GM12878 (cell line): ENCODE measurements at regions not wholly inside any gene's neighbourhood (a gene's known extent, or its start where the extent isn't known, plus 50 kb on each side); places are given as distances from the start of the nearest gene placed in this dataset.

Source experiments
- ATAC-seq: fragments of 200-7000 bp; cut with Tn5 transposase; 3 replicates; pipeline ENCODE4 v1.9.1; 2020; ENCODE audit warnings: mild to moderate bottlenecking, moderate library complexity
- BruUV-seq: library from RNA; stranded (reverse); fragments of 400-500 nt; replicated peaks from 2 replicates; lab custom pipeline; 2021; lab: Mats Ljungman, UMichigan
- CTCF ChIA-PET: fragments of 300-600 bp; sonication (Branson Sonifier 250); formaldehyde crosslinking; extraction: SDS; loops from one replicate; lab custom pipeline; 2021; ENCODE audit warnings: inconsistent platforms; lab: Yijun Ruan, JAX
- POLR2A ChIA-PET: fragments of 350-600 bp; formaldehyde crosslinking; extraction: SDS; loops from one replicate; lab custom pipeline; 2021; ENCODE audit warnings: inconsistent platforms; lab: Charles Lee
- RAD21 ChIA-PET: fragments of 300-600 bp; sonication (Branson Sonifier 250); formaldehyde crosslinking; loops from one replicate; lab custom pipeline; 2023; ENCODE audit warnings: antibody characterized with exemption; ENCODE audit not compliant: unreplicated experiment; lab: Charles Lee
- SMC1A ChIA-PET: fragments of 300-600 bp; sonication (Branson Sonifier 250); formaldehyde crosslinking; loops from one replicate; lab custom pipeline; 2023; ENCODE audit not compliant: unreplicated experiment, uncharacterized antibody; lab: Charles Lee
- DNase-seq: peaks from one replicate; pipeline ENCODE4 v3.0.0-alpha.2; 2011; ENCODE audit warnings: low read depth, low spot score
- FAIRE-seq: peaks from 3 replicates; lab custom pipeline; 2011; peaks lifted over from hg19 to GRCh38; lab: Jason Lieb, UNC
- H2AFZ ChIP-seq: 2 replicates; pipeline ENCODE4 v1.6.0; 2011; ENCODE audit warnings: low read depth, low read length, control low read depth; ENCODE audit not compliant: control insufficient read depth
- H3K27ac ChIP-seq: 2 replicates; pipeline ENCODE4 v1.5.1; 2011; ENCODE audit warnings: control low read depth; ENCODE audit not compliant: control insufficient read depth, insufficient read depth
- H3K27me3 ChIP-seq, 2 experiments: replicated peaks in 1 of 2; 2 replicates each; pipeline versions ENCODE4 v1.6.0 to v1.6.1; 2011; ENCODE audit warnings: low read length in 1 of 2; ENCODE audit not compliant: control insufficient read depth in 2 of 2, insufficient read depth in 2 of 2
- H3K36me3 ChIP-seq, 2 experiments: 2 replicates each; pipeline ENCODE4 v1.5.1; 2011; ENCODE audit warnings: low read length in 1 of 2; ENCODE audit not compliant: control insufficient read depth in 2 of 2, insufficient read depth in 2 of 2
- H3K4me1 ChIP-seq: 2 replicates; pipeline ENCODE4 v1.6.1; 2011; ENCODE audit warnings: mild to moderate bottlenecking, low read length, moderate library complexity, mixed read lengths; ENCODE audit not compliant: control insufficient read depth, insufficient read depth
- H3K4me2 ChIP-seq: 2 replicates; pipeline ENCODE4 v1.6.0; 2011; ENCODE audit warnings: control low read depth; ENCODE audit not compliant: control insufficient read depth, insufficient read depth
- H3K4me3 ChIP-seq: fragments of 200-600 bp; sonication (generic); 2 replicates; pipeline ENCODE4 v1.5.1; 2016
- H3K79me2 ChIP-seq: 2 replicates; pipeline ENCODE4 v1.6.0; 2011; ENCODE audit warnings: low read length; ENCODE audit not compliant: control insufficient read depth, insufficient read depth
- H3K9ac ChIP-seq: 2 replicates; pipeline ENCODE4 v1.8.0; 2011; ENCODE audit warnings: low read length, control low read depth, mixed read lengths; ENCODE audit not compliant: control insufficient read depth, insufficient read depth
- H3K9me3 ChIP-seq: replicated peaks from 3 replicates; pipeline ENCODE4 v1.5.1; 2011; ENCODE audit warnings: mild to moderate bottlenecking, low read length; ENCODE audit not compliant: control insufficient read depth, insufficient read depth
- H4K20me1 ChIP-seq: 2 replicates; pipeline ENCODE4 v1.6.0; 2011; ENCODE audit not compliant: control insufficient read depth, insufficient read depth
- ATF3 ChIP-seq: IDR thresholded peaks from 2 replicates; pipeline ENCODE4 v1.6.1; 2011; ENCODE audit warnings: low read depth, mild to moderate bottlenecking, low read length, moderate library complexity, borderline replicate concordance; ENCODE audit errors: extremely low read depth
- ATF7 ChIP-seq: fragments of 450-650 bp; IDR thresholded peaks from 2 replicates; pipeline ENCODE4 v1.6.1; 2016; ENCODE audit warnings: low read depth, mild to moderate bottlenecking
- BHLHE40 ChIP-seq, 2 experiments: fragments of 450-650 bp in 1 of 2; IDR thresholded peaks; 2 replicates each; pipeline ENCODE4 v1.6.1; 2011 to 2017; ENCODE audit warnings: low read depth in 2 of 2, borderline replicate concordance in 1 of 2, improper control_type of control experiment in 1 of 2, low read length in 1 of 2, mild to moderate bottlenecking in 1 of 2
- CBFB ChIP-seq: IDR thresholded peaks from 2 replicates; pipeline ENCODE4 v1.6.1; 2016; ENCODE audit warnings: antibody characterized with exemption, low read depth
- CHD2 ChIP-seq: IDR thresholded peaks from 2 replicates; pipeline ENCODE4 v1.6.1; 2011; ENCODE audit warnings: low read depth, low read length, improper control_type of control experiment, borderline replicate concordance
- CHD4 ChIP-seq: fragments of 200-600 bp; sonication (generic); IDR thresholded peaks from 2 replicates; pipeline ENCODE4 v1.6.1; 2016; ENCODE audit warnings: mild to moderate bottlenecking
- ESRRA ChIP-seq: IDR thresholded peaks from 2 replicates; pipeline ENCODE4 v1.6.1; 2012; ENCODE audit warnings: mild to moderate bottlenecking, low read length, improper control_type of control experiment
- HDAC2 ChIP-seq: fragments of 200-600 bp; sonication (generic); IDR thresholded peaks from 2 replicates; pipeline ENCODE4 v1.6.1; 2017
- IKZF2 ChIP-seq, 2 experiments: fragments of 450-650 bp; IDR thresholded peaks; 2 replicates each; pipeline ENCODE4 v1.6.1; 2017; ENCODE audit warnings: mild to moderate bottlenecking in 2 of 2, moderate library complexity in 2 of 2
- IRF5 ChIP-seq: fragments of 450-650 bp; IDR thresholded peaks from 2 replicates; pipeline ENCODE4 v1.6.1; 2017; ENCODE audit warnings: borderline replicate concordance
- NFYA ChIP-seq: IDR thresholded peaks from 2 replicates; pipeline ENCODE4 v1.6.1; 2011; ENCODE audit warnings: low read depth, mild to moderate bottlenecking, low read length, improper control_type of control experiment, borderline replicate concordance
- PRDM15 ChIP-seq: fragments of 450-650 bp; formaldehyde crosslinking; IDR thresholded peaks from 2 replicates; pipeline ENCODE4 v1.4.0; 2020; ENCODE audit warnings: mild to moderate bottlenecking, moderate library complexity
- RAD21 ChIP-seq: IDR thresholded peaks from 2 replicates; pipeline ENCODE4 v1.6.1; 2011; ENCODE audit warnings: mild to moderate bottlenecking, low read depth, low read length, moderate library complexity; ENCODE audit not compliant: insufficient read depth
- RBBP5 ChIP-seq: fragments of 200-600 bp; sonication (generic); conservative IDR thresholded peaks from 2 replicates; pipeline ENCODE4 v1.6.1; 2016
- RFX5 ChIP-seq: IDR thresholded peaks from 2 replicates; pipeline ENCODE4 v1.6.1; 2011; ENCODE audit warnings: low read depth, low read length, improper control_type of control experiment
- SIX5 ChIP-seq: IDR thresholded peaks from 2 replicates; pipeline ENCODE4 v1.6.1; 2011; ENCODE audit warnings: mild to moderate bottlenecking, low read depth, low read length, moderate library complexity; ENCODE audit not compliant: severe bottlenecking
- SMARCA5 ChIP-seq: fragments of 450-650 bp; IDR thresholded peaks from 2 replicates; pipeline ENCODE4 v1.6.1; 2017; ENCODE audit warnings: mild to moderate bottlenecking
- ZBTB4 ChIP-seq: fragments of 450-650 bp; formaldehyde crosslinking; IDR thresholded peaks from 2 replicates; pipeline ENCODE4 v1.4.0; 2022; ENCODE audit warnings: mild to moderate bottlenecking, moderate library complexity
- WGBS: methylation state at CpG from one replicate; pipeline ENCODE4 v1.1.6; 2016; ENCODE audit warnings: low lambda C conversion rate; ENCODE audit not compliant: insufficient replicate concordance, insufficient coverage; ENCODE audit errors: missing lambda C conversion rate; 5-methylcytosine and 5-hydroxymethylcytosine counted together
- in situ Hi-C: fragments of 300-500 bp; cut with MboI; formaldehyde crosslinking; loops from 9 replicates; pipeline ENCODE4 v1.14.3; 2018; ENCODE audit warnings: mixed read lengths
- intact Hi-C: fragments of 100-400 bp; cut with micrococcal nuclease; formaldehyde crosslinking; loops from one replicate; pipeline ENCODE4 v1.14.2; 2022; ENCODE audit not compliant: unreplicated experiment

- Histone ChIP-seq H3K9ac (no peak overlapping the region), H3K9me3 (no peaks in the 10 kb centered on the region), H3K27me3 (no peaks in the 10 kb centered on the region), H4K20me1 (no peaks in the 10 kb centered on the region), H3K4me2 (no peak overlapping the region), H3K36me3 (no peaks in the 10 kb centered on the region), H3K27ac (no peak overlapping the region), H3K4me3 (no peak overlapping the region), H2AFZ (no peak overlapping the region), H3K79me2 (no peaks in the 10 kb centered on the region), H3K4me1 (0 out of 2 replicates have a peak, but pooled peaks cover 4% of the 10 kb centered on the region)
- no peak for ATAC-seq
- ChIA-PET SMC1A (no interaction called here), RAD21 (no interaction called here), CTCF (no interaction called here), POLR2A (no interaction called here)
- in situ Hi-C loops: no loop called here
- WGBS: 83% methylated on average over 7 of the region's 7 CpGs
- DNase-seq: no peak
- no TSS peak for BruUV-seq
- no peak for FAIRE-seq
- intact Hi-C loops: no loop called here
- TF ChIP-seq ATF7: no peak
- TF ChIP-seq CHD2: no peak
- no peak for TF ChIP-seq RFX5
- TF ChIP-seq NFYA: no peak
- no peak for TF ChIP-seq IRF5
- no peak for TF ChIP-seq ZBTB4
- TF ChIP-seq HDAC2: no peak
- TF ChIP-seq CBFB: no peak
- TF ChIP-seq BHLHE40 (IDR thresholded peaks at IDR 0.05; ENCODE audit: borderline replicate concordance in 1 of 2, low read depth in 2 of 2, low read length in 1 of 2): no peak
- TF ChIP-seq SMARCA5: no peak
- no peak for TF ChIP-seq ATF3
- no peak for TF ChIP-seq ESRRA
- TF ChIP-seq CHD4: no peak
- no peak for TF ChIP-seq RAD21
- TF ChIP-seq IKZF2 (IDR thresholded peaks at IDR 0.05): no peak
- no peak for TF ChIP-seq PRDM15 (CRISPR knock-in tag)
- no peak for TF ChIP-seq RBBP5
- TF ChIP-seq SIX5: no peak
Measured at GRCh38 chr6:111951497-111952085, 78.3 kb upstream of the FYN start.
